Naive B cell (primary cell): ENCODE measurements at regions not wholly inside any gene's neighbourhood (a gene's known extent, or its start where the extent isn't known, plus 50 kb on each side); places are given as distances from the start of the nearest gene placed in this dataset.

ENCODE experiments used
- ATAC-seq, 2 donors: fragments of 150-1000 bp; cut with Tn5 transposase; 2 replicates each; pipeline ENCODE4 v1.10.0; 2021; ENCODE audit warnings: low read depth in 2 of 2, mild to moderate bottlenecking in 2 of 2, moderate library complexity in 2 of 2
- DNase-seq: peaks from one replicate; pipeline ENCODE4 v3.0.0; 2022
- H3K27ac Mint-ChIP-seq, 6 donors: one replicate each; pipeline ENCODE4 v1.8.0; 2020 to 2022; ENCODE audit warnings: mild to moderate bottlenecking in 6 of 6, mixed read lengths in 6 of 6, moderate library complexity in 5 of 6, inconsistent platforms in 2 of 6
- H3K27me3 Mint-ChIP-seq, 3 donors: one replicate each; pipeline ENCODE4 v1.8.0; 2021 to 2022; ENCODE audit warnings: mixed read lengths in 3 of 3, mild to moderate bottlenecking in 1 of 3
- H3K36me3 Mint-ChIP-seq, 2 donors: one replicate each; pipeline ENCODE4 v1.8.0; 2020 to 2022; ENCODE audit warnings: mixed read lengths in 2 of 2, inconsistent platforms in 1 of 2, mild to moderate bottlenecking in 1 of 2
- H3K4me1 Mint-ChIP-seq, 3 donors: one replicate each; pipeline ENCODE4 v1.8.0; 2020 to 2022; ENCODE audit warnings: mixed read lengths in 3 of 3, inconsistent platforms in 1 of 3, mild to moderate bottlenecking in 1 of 3, moderate library complexity in 1 of 3
- H3K4me3 Mint-ChIP-seq, 8 donors: one replicate each; pipeline ENCODE4 v1.8.0; 2020 to 2022; ENCODE audit warnings: mild to moderate bottlenecking in 8 of 8, mixed read lengths in 8 of 8, moderate library complexity in 8 of 8, inconsistent platforms in 2 of 8
- H3K9me3 Mint-ChIP-seq, 7 donors: one replicate each; pipeline ENCODE4 v1.8.0; 2020 to 2022; ENCODE audit warnings: mixed read lengths in 7 of 7, mild to moderate bottlenecking in 5 of 7, inconsistent platforms in 2 of 7, moderate library complexity in 1 of 7

GRCh38 chrX:115472131-115472530 lies 88.8 kb upstream of the PLS3 start:
- ATAC-seq, result no peak
- Mint-ChIP-seq H3K27me3 (no peaks in the 10 kb centered on the region), H3K4me1 (no peaks in the 10 kb centered on the region), H3K27ac (no peak overlapping the region), H3K4me3 (no peak overlapping the region), H3K36me3 (no peaks in the 10 kb centered on the region), H3K9me3 (peaks cover 0 to 9% (median 0%) of the 10 kb centered on the region in 7 donors)
- no peak for DNase-seq

GRCh38 chrX:115486510-115486909 lies 74.5 kb upstream of the PLS3 start:
- Mint-ChIP-seq H3K4me3 (no peak overlapping the region), H3K27ac (no peak overlapping the region), H3K4me1 (no peaks in the 10 kb centered on the region)

GRCh38 chrX:115487608-115488007 lies 73.4 kb upstream of the PLS3 start:
- H3K9me3 Mint-ChIP-seq, result peaks cover 2 to 19% (median 9%) of the 10 kb centered on the region in 7 donors
- no peak overlapping the region for H3K27ac Mint-ChIP-seq
- no peaks in the 10 kb centered on the region for H3K36me3 Mint-ChIP-seq
- H3K4me1 Mint-ChIP-seq, result no peaks in the 10 kb centered on the region
- H3K27me3 Mint-ChIP-seq, result peaks cover 0 to under 1% (median 0%) of the 10 kb centered on the region in 3 donors
- DNase-seq (no peak), ATAC-seq (no peak)
- no peak overlapping the region for H3K4me3 Mint-ChIP-seq

More at GRCh38 chrX:115486510-115486909, 74.5 kb upstream of the PLS3 start:
- DNase-seq (no peak), ATAC-seq (no peak)
- H3K9me3 Mint-ChIP-seq, result peaks cover 2 to 19% (median 9%) of the 10 kb centered on the region in 7 donors
- no peaks in the 10 kb centered on the region for H3K27me3 Mint-ChIP-seq
- no peaks in the 10 kb centered on the region for H3K36me3 Mint-ChIP-seq

- no peak for ATAC-seq
- Mint-ChIP-seq H3K9me3 (peaks cover 2 to 11% (median 4%) of the 10 kb centered on the region in 7 donors), H3K4me3 (no peak overlapping the region), H3K4me1 (no peaks in the 10 kb centered on the region), H3K36me3 (no peaks in the 10 kb centered on the region), H3K27me3 (peaks cover 0 to 8% (median 0%) of the 10 kb centered on the region in 3 donors), H3K27ac (no peak overlapping the region)
- no peak for DNase-seq
Observed at GRCh38 chrX:115490814-115491213, 70.2 kb upstream of the PLS3 start.

GRCh38 chrX:115491766-115492165 lies 69.2 kb upstream of the PLS3 start:
- Mint-ChIP-seq H3K9me3 (peaks cover 0 to 14% (median 0%) of the 10 kb centered on the region in 7 donors), H3K36me3 (no peaks in the 10 kb centered on the region), H3K4me1 (no peaks in the 10 kb centered on the region), H3K27ac (no peak overlapping the region), H3K27me3 (peaks cover 0 to 8% (median 0%) of the 10 kb centered on the region in 3 donors), H3K4me3 (no peak overlapping the region)
- DNase-seq, result no peak
- ATAC-seq, result no peak

- Mint-ChIP-seq H3K36me3 (no peaks in the 10 kb centered on the region), H3K27me3 (peaks cover 0 to 8% (median 0%) of the 10 kb centered on the region in 3 donors), H3K27ac (no peak overlapping the region), H3K4me1 (no peaks in the 10 kb centered on the region), H3K9me3 (peaks cover 0 to 14% (median 0%) of the 10 kb centered on the region in 7 donors), H3K4me3 (no peak overlapping the region)
- no peak for ATAC-seq
- no peak for DNase-seq
Observed at GRCh38 chrX:115493015-115493414, 68.0 kb upstream of the PLS3 start.

- H3K27ac Mint-ChIP-seq, result no peak overlapping the region
- peaks cover 0 to 8% (median 0%) of the 10 kb centered on the region in 3 donors for H3K27me3 Mint-ChIP-seq
- peaks cover 0 to under 1% (median 0%) of the 10 kb centered on the region in 3 donors for H3K4me1 Mint-ChIP-seq
- no peak for DNase-seq
- peaks cover 0 to 10% (median 0%) of the 10 kb centered on the region in 7 donors for H3K9me3 Mint-ChIP-seq
- ATAC-seq, result no peak
- H3K4me3 Mint-ChIP-seq, result no peak overlapping the region
- H3K36me3 Mint-ChIP-seq, result no peaks in the 10 kb centered on the region
Observed at GRCh38 chrX:115494161-115494560, 66.8 kb upstream of the PLS3 start.

GRCh38 chrX:115499112-115499805 lies 61.7 kb upstream of the PLS3 start:
- no peaks in the 10 kb centered on the region for H3K27me3 Mint-ChIP-seq
- H3K27ac Mint-ChIP-seq, result no peak overlapping the region
- H3K4me3 Mint-ChIP-seq, result no peak overlapping the region
- ATAC-seq (no peak), DNase-seq (no peak)
- peaks cover 0 to 2% (median 0%) of the 10 kb centered on the region in 3 donors for H3K4me1 Mint-ChIP-seq
- H3K36me3 Mint-ChIP-seq, result no peaks in the 10 kb centered on the region
- H3K9me3 Mint-ChIP-seq, result peaks cover 0 to 7% (median 0%) of the 10 kb centered on the region in 7 donors

GRCh38 chrX:115503099-115503498 lies 57.9 kb upstream of the PLS3 start:
- Mint-ChIP-seq H3K27me3 (no peaks in the 10 kb centered on the region), H3K9me3 (peaks cover 0 to 2% (median 0%) of the 10 kb centered on the region in 7 donors), H3K27ac (no peak overlapping the region), H3K4me3 (no peak overlapping the region), H3K36me3 (no peaks in the 10 kb centered on the region), H3K4me1 (peaks cover 0 to 2% (median 0%) of the 10 kb centered on the region in 3 donors)
- no peak for DNase-seq
- no peak for ATAC-seq

GRCh38 chrX:115504167-115504566 lies 56.8 kb upstream of the PLS3 start:
- no peaks in the 10 kb centered on the region for H3K27me3 Mint-ChIP-seq
- peaks cover 0 to 2% (median 0%) of the 10 kb centered on the region in 3 donors for H3K4me1 Mint-ChIP-seq
- no peak for ATAC-seq
- DNase-seq, result no peak
- no peak overlapping the region for H3K27ac Mint-ChIP-seq
- H3K4me3 Mint-ChIP-seq, result no peak overlapping the region
- no peaks in the 10 kb centered on the region for H3K36me3 Mint-ChIP-seq
- H3K9me3 Mint-ChIP-seq, result peaks cover 0 to 11% (median 1%) of the 10 kb centered on the region in 7 donors
